ENCODE measurements at regions not wholly inside any gene's neighbourhood (a gene's known extent, or its start where the extent isn't known, plus 50 kb on each side); places are given as distances from the start of the nearest gene placed in this dataset.
A peak's percentile ranks its signal among the peaks of the same experiment; 100 is the strongest.

DNA sequence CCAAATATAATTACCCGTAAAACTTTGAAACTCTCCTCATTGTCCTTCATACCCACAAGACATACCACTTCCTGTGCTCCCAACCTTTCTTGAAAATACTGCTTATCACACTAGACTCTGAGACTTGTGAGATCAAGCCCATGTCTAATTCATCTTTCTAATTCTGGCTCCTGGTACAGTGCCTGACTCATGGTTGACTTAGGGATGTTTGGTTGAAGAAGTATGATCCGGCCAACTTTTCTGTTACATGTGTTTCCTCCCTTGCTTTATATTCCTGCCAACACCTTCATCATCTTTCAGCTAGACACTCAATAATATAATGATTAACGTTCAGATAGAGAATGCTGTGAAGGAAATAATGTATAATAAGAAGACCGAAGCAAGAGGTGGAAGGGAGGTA, 58.2 kb downstream of the MEX3B start:
- no peak for DNase-seq (ENCODE audit: low read depth in 2 of 3, low spot score in 2 of 3)

DNA sequence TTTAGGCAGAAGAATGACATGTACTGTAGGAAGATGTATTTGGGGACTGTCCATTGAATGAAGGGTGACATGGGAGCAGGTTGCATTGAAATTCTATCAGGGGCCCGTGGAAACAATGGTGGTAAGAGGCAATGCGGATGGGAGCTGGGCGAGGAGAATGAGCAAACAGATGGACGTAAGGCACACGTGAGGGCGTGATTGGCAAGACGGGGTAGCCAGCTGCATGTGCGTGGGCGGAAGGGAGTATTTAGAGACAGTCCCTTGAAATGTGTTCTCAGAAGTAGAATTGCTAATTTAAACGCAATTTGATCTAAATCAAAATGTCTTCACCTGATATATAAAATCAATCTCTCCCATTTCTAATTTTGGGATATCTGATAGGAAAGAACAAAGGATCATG, 62.3 kb downstream of the MEX3B start:
- DNase-seq (ENCODE audit: low read depth in 2 of 3, low spot score in 2 of 3), result no peak

DNA sequence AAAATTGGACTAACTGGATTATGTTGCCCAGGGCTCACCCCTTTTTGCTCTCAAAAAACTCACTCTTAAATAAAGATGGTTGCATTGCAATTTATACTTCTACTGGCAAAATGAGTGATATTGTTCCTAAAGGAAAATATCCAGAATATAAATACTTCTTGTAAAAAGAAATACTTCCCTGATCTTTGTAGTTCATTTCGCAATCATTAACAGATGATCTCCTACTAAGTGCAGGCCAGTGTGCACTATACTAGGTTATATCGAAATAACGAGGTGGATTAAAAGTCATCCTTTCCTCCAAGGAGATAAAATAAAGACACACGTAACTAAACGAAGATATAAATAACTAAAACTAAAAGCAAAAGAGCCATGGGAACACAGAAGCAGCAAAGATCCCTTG, 63.0 kb downstream of the MEX3B start:
- DNase-seq (ENCODE audit: low read depth in 2 of 3, low spot score in 2 of 3), result no peak

DNA sequence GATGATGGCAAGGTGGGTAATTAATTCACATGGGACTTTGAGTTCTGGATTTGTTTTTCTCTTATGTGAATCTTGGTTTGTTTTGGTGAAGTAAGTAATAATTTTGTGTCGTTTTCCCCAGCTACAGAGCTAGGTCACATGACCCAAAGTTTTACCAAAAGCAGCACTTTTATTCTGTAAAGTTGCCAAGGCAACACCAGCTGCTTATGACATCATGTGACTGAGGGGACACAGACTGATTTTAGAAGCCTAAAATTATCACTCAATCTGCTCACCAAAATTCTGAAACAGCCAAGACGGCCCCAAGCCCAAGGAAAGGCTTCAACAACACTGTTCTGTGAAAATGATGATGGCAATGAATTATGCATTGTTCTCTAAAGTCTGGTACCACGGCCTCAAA, 63.9 kb downstream of the MEX3B start:
- peak in 2 of 3 donors; percentile 12 to 55 for DNase-seq (ENCODE audit: low read depth in 2 of 3, low spot score in 2 of 3)

DNA sequence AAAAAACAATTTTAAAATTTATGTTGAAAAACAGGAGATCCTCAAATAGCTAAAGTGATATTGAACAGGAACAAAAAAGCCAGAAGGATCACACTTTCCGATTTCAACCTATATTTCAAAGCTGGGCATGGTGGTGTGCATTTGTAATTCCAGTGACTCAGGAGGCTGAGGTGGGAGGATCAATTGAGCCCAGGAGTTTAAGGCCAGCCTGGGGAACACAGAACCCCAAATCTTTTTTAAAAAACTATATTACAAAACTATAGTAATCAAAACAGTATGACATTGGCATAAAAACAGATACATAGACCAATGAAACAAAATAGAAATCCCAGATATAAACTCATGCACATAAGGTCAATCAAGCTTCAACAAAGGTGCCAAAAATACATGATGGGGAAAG, 68.4 kb downstream of the MEX3B start:
- no peak for DNase-seq (ENCODE audit: low read depth in 2 of 3, low spot score in 2 of 3)

DNA sequence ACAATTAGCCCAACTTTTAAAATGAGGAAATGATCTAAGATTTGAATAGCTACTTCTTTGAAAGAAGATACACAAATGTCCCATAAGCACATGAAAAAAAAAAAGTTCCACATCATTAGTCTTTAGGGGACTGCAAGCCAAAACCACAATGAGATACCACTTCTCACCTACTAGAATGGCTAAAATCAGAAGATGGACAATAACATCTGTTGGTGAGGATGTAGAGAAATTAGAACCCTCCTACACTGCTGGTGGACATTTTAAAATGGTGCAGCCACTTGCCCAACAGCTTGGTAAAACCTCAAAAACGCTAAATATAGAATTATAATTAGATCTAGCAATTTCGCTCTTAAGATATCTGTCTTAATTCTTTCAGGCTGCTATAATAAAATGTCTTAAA, 77.1 kb downstream of the MEX3B start:
- DNase-seq (ENCODE audit: low read depth in 2 of 3, low spot score in 2 of 3), result no peak

DNA sequence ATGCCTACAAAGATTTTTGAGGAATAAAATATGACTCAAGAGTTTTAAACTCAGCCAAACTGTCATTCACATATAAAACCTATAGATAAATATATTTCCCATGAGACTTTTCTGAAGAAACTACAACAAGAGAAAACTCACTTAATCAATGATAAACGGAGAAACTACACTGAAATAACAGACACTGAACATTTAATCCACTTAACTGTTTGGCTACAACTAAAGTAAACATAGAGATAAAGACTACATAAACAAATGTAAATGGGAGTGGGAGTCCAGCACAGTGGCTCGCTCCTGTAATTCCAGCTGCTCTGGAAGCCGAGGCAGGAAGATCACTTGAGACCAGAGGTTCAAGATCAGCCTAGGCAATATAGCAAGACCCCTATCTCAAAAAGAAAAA, 79.2 kb downstream of the MEX3B start:
- no peak for DNase-seq (ENCODE audit: low read depth in 2 of 3, low spot score in 2 of 3)

DNA sequence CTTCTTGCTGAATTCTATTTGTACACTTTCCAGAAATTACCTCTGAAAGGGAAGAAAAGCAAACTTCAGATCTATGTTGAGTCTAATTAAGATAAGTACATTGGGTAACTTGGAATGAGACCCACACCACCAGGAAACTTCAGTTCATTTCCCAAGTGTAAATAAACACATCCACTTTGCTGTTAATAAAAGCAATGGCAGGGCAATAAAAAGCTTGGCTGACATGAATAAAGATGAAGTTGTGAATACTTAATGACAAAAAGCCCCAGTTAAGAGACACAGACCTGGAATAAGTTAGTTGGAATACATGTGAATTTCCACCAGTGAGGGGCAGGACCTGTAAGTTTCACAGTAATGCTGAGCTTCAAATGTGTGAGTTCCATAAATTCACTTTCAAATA, 83.3 kb downstream of the MEX3B start:
- DNase-seq (ENCODE audit: low read depth in 2 of 3, low spot score in 2 of 3), result no peak

DNA sequence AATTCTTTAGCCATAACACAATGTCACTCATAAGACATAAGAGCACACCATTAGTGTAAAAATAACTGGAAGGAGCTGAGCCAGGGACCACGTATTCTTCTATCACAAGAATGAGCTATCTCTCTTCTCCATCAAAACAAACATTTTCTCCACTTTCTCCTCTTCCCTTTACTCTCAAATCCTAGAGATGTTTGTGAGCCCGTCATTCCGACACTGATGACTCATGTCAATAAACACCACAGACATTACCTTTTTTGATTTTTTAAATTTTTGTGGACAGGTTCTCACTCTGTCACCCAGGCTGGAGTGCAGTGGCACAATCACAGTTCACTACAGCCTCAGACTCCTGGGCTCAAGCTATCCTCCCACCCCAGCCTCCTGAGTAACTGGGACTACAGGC, 86.6 kb downstream of the MEX3B start:
- DNase-seq (ENCODE audit: low read depth in 2 of 3, low spot score in 2 of 3), result no peak

DNA sequence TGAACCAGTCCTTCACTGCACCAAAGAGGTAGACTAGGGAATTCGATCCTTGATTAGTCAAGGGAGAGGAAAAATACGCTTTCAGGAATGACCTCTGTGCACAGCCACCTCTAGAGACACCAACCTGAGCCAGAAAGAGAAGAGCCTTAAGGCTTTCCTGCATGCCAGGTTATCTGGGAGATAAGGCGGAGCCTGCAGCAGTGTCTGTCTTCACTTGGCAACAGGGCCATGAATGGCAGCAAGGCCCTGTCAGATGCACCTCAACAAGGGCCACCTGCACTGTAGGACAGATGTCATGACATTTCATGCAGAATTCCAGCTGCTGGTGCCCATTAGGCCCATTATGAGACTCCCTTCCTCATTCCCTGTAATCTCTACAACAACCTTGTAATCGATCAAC, 88.1 kb downstream of the MEX3B start:
- DNase-seq (ENCODE audit: low read depth in 2 of 3, low spot score in 2 of 3), result no peak

DNA sequence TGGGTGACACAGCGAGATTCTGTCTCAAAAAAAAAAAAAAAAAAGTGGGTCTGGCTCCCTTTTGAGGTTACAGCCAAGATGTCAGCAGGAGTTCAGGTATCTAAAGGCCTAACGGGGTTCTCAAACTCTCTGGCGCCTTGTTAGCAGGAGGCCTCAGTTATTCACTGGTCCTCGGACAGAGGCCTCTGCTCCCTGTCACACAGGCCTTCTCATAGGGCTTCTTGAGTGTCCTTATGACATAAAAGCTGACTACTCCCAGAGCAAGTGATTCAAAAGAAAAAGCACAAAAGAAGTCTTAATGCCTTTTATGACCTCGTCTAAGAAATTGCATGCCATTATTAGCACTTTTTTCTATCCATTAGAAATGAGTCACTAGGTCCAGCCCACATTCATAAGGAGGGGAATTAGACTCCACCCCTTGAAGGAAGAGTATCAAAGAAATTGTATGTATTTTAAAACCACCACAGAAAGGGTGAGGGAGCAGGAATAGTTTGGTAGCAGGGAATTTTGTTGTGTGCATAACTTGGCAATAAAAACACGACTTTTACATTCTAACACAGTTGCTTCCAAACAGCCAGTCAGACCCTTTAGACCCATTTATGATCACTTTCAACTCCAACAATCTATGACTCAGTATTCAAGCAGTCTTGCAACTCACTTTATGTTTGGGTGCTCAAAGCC, 90.3 kb downstream of the MEX3B start:
- DNase-seq (ENCODE audit: low read depth in 2 of 3, low spot score in 2 of 3), result no peak

DNA sequence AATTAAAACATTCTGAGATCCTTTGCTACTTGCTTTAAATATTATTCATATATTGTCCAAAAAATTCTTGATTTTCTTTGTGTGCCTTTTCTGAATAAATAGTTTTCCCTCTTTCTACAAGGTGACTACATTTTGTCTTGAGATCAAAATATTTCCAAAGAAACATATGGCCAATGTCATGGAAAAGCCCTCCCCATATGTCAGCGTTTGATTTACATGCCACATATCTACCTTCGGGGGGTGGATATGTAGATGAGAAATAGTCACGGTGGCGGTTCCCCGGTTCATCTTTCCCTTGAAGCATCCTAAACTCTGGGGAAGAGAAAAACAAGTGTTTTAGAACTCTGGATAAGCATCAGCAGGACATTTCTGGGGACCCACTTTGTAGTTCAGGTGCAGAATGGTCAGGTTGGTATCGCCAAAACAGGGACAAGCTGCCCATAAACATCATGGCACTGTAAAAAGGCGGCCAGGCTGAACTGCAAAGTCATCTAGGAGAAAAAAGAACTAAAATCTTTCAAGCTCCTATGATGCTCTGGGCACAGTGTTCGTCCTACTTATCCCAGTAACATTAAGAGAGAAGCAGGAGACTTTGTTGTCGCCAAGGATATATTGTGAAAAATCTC, 91.5 kb downstream of the MEX3B start:
- DNase-seq (ENCODE audit: low read depth in 2 of 3, low spot score in 2 of 3), result no peak

DNA sequence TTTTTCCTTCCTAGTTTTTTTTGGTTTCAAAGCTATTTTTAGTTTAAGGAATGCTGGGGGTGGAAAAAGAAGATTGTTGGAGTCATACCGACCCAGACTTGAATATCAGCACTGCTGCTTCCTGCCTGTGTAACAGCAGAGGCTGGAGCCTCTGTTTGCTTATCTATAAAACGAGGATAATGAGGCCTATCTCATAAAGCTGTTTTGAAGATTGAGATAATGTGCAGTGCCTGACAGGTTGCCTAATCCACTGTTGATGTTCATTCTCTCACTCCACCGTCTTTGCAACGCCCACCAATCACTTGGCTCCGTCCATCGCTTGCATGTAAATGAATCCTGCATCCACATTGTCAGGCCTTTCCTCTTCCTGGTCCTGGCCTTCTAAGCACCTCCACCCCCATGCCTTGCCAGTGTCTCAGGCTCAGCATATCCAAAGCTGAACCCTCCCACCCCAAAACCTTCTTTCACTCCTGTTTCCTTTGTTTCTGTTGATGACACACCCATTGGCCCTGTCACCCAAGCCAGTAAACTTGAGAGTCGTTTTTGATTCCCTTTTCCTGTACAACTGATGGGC, 94.9 kb downstream of the MEX3B start:
- DNase-seq (ENCODE audit: low read depth in 2 of 3, low spot score in 2 of 3), result no peak

DNA sequence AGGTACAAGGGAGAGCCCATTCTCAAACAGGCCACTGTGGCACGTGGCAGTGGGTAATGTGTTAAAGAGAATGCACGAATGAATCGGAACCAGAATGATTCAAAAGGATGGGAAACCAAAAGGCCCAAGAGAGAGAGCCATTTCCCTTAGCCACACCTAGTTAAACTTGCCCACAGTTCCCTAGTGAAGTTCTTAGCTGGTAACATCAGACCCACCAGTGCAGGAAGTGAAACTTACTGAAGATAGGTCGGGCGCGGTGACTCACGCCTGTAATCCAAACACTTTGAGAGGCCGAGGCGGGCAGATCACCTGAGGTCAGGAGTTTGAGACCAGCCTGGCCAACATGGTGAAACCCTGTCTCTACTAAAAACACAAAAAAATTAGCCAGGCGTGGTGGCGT, 97.1 kb downstream of the MEX3B start:
- no peak for DNase-seq (ENCODE audit: low read depth in 2 of 3, low spot score in 2 of 3)

DNA sequence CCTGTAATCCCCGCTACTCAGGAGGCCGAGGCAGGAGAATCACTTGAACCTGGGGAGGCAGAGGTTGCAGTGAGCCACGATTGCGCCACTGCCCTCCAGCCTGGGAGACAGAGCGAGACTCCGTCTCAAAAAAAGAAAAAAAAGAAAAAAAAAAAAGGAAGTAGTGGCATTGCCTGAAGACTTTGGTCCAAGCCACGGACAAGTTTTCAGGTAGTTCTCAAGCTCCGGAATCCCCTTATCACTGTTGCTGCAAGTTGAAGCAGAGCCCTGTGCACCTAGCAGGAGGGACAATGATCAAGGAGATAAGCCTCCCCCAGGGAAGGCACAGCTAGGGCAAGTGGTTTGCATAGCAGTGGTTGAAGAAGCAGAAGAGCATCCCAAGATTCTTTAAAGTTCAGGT, 97.6 kb downstream of the MEX3B start:
- DNase-seq (ENCODE audit: low read depth in 2 of 3, low spot score in 2 of 3), result peak in 1 of 3 donors; percentile 35

DNA sequence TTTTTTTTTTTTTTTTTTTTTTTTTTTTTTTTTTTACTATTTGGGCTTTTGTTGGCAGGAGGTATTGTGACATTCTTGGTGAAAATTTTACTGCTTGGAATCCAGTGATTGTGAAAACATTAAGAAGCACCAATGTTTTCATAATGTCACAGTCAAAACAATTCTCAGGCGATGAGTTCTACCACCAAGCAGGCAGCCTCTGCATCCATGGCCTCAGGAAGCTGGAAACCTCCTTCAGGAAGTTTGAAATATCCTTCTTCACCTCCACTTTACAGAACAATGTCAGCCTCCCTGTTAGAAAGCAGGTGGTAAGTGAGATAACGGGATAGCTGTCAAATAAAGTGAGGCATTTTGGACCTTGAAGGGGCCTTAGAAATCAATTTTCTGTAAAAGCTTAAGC, 98.3 kb downstream of the MEX3B start:
- peak in 2 of 3 donors; percentile 33 to 72 for DNase-seq (ENCODE audit: low read depth in 2 of 3, low spot score in 2 of 3)

DNA sequence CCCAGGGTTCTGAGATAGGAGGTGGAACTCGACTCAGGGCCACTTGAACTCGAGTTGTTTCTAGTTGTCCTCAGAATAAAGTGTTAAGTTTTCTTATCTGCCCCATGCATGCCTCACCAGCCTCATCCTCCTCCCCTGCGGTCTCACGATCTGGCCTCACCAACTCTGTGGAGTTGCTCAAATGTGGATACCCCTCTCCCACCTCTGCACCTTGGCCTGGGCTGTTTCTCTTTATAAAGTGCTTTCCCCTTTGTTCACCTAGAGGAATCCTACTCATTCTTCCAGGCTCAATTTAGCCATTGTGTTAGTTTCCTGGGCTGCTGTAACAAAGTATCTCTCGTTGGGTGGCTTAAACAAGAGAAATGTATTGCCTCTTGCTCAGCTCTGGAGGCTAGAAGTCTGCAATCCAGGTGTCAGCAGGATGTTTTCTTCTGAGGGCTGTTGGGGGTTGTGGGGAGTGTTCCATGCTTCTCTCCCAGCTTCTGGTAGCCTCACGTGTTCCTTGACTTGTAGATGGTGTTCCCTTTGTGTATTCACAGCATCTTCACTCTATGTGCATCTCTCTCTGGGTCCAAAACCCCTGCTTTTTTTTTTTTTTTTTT, 100.7 kb downstream of the MEX3B start:
- DNase-seq (ENCODE audit: low read depth in 2 of 3, low spot score in 2 of 3), result peak in 2 of 3 donors; percentile 63 to 87

DNA sequence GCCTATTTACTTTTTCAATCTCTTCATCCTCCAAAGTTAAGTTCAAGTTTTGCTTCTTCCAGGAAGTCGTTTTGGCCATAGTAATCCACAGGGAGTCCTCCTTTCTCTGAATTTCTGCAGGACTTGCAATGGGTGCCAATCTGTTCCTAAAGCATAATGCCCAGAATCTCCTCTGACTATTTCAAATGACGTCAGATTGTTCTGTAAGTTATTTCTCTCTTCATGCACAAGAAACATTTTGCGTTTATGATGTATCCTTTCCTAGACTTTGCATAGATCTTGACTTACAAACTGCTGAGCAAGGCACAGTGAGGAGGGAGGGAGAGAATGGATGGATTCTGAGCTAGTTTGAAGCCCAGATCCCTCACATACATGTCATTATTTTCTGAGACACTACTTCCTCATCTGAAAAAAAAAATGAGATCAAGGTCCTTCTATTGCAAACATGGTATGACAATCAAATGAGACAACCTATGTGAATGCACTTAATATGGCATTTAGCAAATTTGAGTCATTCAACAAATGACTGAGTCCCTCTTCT, 103.1 kb downstream of the MEX3B start:
- peak in 1 of 3 donors; percentile 20 for DNase-seq (ENCODE audit: low read depth in 2 of 3, low spot score in 2 of 3)

DNA sequence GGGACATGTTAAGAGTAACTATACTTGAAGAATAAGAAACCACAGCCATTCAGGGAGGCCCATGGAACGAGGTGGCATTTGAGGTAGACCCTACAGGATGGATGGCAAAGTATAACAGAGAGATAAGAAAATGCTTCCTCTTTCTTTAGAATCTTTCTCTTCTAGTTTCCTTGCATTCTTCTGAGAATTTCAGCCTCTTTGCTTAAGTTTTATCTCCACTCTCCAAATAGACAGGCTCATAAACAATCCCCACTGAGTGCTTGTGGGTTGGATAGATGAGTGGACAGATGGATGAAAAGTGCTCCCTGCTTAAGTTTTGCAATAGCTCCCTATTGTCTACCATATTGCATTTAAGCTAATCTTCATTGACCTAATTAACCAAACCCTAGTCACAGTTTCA, 103.7 kb downstream of the MEX3B start:
- DNase-seq (ENCODE audit: low read depth in 2 of 3, low spot score in 2 of 3), result peak in 2 of 3 donors; percentile 87 to 97

DNA sequence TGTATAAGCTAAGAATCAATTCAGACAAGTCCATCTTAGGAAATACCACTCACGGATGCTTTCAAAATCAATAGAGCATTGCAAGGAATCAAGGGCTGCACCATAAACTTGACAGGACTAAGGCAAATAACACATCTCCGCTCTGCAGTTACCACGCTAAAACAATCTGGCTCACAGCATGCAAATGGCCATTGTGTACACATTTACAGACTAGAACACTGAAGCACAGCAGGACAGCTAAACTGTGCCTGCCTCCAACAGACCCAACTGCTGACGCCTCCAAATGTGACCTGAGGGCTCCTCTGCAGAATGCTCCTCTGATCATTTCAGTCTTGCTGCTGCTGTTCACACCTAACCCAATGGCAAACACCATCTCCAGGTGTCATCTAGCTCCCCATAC, 104.3 kb downstream of the MEX3B start:
- DNase-seq (ENCODE audit: low read depth in 2 of 3, low spot score in 2 of 3), result no peak

Measured in hematopoietic multipotent progenitor cell (in vitro differentiated cells).